ENCODE measurements at regions not wholly inside any gene's neighbourhood (a gene's known extent, or its start where the extent isn't known, plus 50 kb on each side); places are given as distances from the start of the nearest gene placed in this dataset.
"Not testable (repeated sequence)": the region's sequence is repeated elsewhere in the genome, so short reads cannot be mapped to it uniquely, and the experiment has no call there.

DNA sequence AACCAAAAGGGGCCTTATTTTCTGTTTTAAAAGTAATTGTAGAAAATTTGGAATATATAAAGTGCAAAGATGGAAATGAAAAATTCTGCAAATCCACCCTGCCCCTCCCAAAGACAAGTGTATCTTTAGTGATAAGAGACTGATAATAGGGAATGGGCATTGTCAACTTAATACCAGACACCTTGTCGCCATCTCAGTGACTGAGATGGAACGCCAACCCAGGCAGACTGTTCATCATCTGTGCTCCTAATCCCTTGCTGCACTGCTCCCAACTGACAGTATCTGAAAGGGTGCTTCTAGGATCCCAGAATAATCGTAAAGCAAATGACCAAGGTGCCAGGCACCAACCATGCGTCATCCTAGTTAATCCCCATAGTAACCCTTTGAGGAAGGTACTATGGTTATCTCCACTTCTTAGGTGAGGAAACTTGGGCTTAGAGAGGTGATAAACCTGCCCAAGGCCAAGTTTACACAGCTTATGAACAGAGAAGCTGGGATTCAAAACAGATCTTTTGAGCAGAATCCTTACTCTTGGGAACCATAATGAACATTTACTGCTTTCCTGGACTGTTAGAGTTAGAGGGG lies 583.7 kb downstream of the GATA3 start:
- DNase-seq: no peak

DNA sequence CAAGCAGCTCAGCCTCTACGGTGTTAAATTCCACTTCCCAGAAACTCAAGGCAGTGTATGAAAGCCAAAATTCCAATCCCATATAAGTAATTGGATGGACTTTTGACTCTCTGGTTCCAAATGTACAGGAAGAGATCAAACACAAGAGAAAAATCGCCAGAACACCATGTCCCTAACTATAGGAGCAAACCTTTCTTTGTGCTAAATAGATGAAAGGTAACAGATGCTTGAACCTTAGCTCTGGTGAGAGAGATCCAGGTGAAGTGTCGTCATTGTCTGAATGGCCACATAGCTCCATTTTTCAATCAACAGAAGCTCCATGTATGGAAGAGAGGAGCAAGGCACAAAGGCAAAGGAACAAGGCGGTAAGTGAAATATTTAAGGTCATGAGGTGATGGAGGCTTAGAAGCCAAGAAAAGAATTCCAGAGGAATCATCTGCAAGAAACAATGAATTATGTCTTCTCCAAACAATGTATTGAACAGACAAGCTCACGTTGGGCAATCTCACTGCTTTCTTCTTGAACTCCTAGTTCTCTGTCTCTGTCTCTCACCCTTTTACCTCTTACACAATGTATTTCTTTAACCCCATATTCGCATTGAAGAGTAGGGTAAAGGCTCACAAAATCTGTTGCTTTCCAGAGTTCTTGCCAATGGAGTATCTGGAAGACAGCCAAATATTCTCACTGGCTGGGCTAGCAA lies 585.1 kb downstream of the GATA3 start:
- DNase-seq: no peak

DNA sequence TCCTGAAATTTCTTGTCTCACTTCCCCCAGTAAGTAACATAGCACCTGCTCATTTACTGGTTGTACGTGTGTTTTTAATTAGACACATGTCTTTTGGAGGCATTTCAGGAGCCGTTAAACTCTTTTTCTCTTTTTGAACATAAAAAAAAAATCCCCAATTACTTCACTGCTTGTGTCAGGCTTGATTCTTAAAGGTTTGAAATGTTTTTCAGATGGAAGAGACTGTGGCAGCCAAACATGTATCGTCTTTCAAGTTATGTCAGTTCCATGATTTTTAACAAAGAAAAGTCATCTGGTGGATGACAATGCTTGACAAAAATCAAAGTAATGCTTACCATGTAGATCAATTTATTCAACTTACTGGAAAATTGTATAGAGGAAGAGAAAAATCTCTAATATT lies 585.8 kb downstream of the GATA3 start:
- no peak for DNase-seq

DNA sequence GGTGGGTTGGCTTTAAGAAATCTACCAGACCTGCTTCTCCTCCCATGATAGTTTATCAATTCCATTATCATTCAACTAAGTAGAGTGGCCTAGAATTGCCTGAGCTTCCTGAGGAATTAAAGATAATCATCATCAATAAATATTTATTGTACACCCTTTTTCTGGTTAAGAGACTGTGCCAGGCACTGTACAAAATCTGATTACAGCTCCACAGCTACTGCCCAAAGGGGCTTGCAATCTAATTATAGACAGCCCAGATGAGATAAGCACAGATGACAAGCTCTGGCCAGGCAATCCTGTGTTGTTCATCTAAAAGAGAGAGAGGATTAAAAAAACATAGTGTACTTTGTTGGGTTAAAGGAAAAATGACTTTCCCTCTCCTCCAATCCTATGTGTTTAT lies 586.4 kb downstream of the GATA3 start:
- no peak for DNase-seq

DNA sequence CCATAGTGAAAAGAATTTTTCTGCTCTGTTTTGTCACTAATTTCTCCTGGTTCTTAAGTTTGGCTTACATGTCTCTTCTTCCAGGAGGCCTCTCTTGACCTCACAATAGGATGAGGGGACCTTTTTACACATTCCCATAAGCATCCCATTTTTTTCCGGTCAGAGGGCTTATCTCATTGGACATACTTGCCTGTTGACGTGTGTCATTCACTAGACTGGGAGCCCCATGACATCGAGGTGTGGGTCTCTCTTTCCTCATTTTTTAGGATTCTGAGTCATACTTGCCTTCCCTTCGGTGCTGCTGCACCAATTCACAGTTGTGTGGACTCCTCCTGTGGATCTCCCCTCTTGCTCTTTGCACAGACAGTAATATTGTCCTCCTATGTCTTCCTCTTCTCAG lies 601.8 kb downstream of the GATA3 start:
- no peak for DNase-seq

DNA sequence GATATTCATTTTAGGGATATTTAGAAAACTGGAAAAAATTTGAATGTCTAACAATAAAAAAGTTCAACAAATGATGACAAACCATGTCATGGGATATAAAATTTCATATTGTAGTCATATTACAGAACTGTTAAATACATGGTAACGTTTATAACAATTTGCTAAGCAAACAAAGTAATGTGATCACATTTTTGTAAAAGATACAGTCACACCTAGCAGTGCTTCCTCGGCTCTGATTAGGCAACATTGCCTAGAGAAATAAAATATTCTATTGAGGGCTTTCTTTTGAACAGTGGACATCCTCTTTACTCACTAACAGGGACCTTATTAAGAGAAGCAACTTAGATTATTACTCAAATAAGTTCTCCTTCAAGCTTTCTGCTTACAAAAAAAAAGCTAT lies 605.5 kb downstream of the GATA3 start:
- DNase-seq: no peak

DNA sequence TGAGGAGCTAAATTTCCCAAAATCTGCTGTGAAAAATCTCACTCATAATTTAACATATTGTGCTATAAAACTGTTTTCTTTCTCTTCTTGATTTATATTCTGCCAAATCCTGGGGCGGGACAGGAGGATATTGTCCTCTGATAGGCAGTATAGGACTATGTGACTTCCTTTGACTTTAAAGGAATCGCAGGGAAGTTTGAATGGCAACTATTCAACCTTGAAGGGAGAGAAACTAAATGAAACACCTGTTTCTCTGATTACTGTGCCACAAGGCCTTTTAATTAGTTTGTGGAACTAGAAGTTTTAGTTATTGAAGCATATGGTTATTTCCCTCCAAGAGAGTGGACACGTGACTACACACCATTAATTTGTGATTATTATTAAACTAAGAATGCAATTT lies 607.4 kb downstream of the GATA3 start:
- no peak for DNase-seq

DNA sequence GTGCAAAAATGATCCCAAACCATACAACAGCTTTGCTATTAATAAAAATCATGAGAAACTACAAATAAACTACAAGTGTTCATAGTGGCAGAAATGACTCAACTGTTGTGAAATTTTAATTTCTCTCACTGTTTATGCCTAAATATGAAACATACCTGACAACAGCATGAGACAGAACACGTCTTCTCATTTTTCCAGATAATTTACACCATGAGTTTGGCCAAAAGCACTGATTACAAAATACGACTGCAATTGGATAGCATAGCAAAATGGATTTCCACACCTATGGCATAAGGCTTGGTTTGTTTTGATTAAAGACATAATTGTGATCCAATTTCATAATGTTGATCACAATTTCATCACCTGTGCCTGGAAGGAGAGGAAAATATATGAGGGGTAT lies 608.6 kb downstream of the GATA3 start:
- no peak for DNase-seq

DNA sequence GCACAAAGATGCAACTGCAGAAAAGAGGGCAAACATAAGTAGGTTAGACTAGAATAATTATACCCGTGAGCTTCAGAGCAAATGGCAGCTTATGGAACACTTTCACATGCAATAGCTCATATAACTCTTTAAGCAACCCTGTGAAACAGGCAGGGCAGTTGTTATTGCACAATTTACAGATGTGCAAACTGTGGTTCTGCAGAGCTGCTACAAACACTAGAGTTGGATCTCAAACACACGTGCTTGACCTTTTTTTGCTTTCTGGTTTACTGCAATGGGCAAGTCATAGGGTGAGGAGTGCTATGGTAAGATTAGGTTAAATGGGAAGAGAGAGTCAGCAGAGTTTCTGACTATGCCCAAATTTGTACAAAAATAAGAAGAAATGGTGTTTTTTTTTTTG lies 610.8 kb downstream of the GATA3 start:
- DNase-seq: no peak

DNA sequence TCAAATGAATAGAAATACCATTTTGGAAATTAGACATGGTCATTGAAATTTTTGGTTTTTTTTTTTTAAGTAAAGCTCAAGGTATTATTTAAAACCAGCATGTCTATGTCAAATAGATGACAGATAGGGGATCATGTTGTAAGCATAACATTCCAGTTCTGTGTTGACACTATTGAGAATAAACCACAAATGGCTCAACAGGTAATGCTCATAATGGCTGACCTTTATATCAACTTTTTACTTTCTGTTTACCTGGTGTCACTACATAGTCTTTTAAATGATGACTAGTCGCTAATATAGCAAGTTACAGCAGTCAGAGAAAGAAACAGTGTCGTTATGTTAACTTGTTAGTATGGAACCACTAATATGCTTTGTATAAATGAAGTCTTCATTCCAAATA lies 616.0 kb downstream of the GATA3 start:
- DNase-seq: no peak

DNA sequence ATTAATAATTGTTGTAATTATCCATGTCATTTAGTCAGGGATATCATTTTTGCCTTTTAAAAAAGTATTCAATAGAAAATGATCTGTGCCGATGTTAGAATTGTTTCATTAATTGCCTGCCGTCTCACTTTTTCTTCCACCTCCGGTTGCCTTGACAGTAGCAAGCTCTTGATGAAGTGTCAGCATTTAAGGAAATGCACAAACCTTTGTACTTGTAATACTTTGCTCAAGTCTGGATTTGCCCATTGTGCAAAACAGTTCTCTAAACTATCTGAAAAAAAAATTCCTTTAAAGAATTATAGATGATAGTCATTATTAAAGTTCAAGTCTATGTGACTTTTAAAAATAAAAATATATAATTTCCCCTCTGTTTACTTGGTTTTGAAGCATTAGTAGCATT lies 619.7 kb downstream of the GATA3 start:
- DNase-seq: no peak

DNA sequence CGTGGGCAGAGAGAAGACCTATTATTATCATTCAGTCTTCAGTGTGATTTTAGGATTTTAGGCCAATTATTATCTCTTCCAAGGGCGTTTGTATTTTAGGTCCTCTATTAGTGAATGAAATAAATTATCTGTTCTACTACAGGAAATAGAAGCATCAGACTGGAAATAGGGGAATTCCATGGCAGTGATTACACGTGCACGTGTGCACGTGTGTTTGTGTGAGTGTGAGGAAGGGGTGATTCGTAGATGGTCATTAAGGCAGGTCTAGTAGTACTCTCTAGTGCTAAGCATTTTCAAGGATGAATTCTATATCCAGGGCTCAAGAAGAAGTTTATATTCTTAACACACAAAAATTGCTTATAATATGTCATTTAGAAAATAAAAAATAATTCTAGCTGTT lies 623.2 kb downstream of the GATA3 start:
- DNase-seq: no peak

DNA sequence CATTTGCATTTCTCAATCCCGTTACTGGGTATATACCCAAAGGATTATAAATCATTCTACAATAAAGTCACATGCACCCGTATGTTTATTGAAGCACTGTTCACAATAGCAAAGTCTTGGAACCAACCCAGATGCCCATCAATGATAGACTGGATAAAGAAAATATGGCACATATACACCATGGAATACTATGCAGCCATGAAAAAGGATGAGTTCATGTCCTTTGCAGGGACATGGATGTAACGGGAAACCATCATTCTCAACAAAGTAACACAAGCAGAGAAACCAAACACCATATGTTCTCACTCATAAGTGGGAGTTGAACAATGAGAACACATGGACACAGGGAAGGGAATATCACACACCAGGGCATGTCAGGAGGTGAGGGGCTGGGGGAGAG lies 630.4 kb downstream of the GATA3 start:
- DNase-seq: not testable (repeated sequence)

DNA sequence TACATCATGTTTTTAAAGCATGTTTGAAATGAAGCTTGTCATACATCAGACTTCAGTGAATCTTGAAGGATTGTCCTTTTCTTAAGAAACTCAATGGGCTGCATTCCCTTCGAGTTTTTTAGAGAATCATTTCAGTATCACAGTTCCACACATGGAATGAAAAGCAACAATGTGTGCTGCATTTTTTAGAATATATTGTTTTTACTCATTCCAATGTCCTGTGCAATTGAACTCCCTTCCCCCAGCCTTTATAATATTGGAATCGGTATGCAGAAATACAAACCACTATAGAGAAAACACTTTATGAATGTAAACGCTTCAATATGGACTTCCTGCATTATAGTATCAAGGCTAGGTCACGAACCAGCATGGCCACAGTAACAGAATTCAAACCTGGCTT lies 634.4 kb downstream of the GATA3 start:
- DNase-seq: no peak

DNA sequence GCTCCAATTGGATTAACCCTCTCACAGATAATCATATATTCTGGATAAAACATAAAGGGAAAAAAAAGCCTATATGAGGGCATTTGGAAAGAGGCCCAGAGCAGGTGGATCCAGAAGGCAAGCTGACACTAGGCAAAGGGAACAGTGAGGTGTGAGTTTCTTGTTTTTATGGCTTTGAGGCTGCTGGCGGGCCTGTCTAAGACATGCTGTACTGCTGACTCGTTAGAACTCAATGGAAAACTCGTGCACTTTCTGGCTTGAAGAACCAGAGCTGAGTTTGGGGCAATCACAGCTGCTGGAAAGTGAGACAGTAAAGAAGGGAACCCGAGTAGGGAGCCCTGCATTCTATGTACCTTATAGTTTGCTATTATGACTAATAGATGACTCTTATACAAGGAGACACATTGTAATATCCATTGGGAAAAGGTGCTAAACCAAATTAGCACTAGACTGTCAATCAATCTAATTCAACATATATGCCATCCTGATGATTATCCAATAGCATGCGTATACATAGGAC lies 637.1 kb downstream of the GATA3 start:
- no peak for DNase-seq

DNA sequence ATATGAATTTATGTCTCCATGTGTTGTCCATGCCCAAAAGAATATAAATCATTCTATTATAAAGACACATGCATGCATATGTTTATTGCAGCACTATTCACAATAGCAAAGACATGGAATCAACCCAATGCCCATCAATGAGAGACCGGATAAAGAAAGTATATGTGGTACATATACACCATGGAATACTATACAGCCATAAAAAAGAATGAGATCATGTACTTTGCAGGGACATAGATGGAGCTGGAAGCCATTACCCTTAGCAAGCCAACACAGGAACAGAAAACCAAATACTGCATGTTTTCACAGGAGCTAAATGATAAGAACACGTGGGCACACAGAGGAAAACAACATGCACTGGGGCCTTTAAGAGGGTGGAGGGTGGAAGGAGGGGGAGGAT lies 639.1 kb downstream of the GATA3 start:
- not testable (repeated sequence) for DNase-seq

DNA sequence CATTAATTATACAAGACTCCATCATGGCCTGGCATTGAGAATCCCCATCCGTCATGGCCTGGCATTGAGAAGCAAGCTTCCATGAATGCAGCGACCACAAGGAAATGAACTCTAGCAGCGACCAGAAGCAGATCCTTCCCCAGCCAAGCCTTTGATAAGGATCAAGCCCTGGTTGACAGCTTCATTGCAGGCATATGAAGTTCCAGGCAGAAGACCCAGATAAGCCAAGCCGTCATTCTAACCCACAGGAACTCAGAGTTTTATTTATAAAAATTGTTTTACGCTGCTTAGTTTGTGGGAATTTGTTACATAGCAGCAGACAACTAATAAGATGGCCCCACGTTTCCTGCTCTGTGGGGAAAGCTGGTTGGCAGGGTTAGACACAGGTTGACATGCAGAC lies 642.3 kb downstream of the GATA3 start:
- no peak for DNase-seq

DNA sequence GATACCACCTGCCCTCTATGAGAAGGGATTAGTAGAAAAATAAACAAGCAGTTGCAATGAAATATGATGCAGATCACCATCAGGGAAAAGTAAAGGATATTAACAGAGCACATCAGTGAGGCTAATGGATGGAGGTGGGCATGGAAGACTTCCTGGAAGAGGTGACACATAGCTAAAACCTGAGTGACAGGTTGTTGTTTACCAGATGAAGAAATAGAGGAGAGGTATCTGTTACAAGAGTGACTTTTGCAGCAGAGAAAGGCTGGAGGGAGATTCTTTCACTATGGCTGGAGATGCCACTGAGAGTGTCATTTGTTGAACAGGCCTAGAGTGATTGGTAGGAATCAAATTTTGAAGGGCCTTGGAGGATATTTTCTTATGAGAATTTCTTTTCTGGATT lies 646.2 kb downstream of the GATA3 start:
- DNase-seq: no peak

DNA sequence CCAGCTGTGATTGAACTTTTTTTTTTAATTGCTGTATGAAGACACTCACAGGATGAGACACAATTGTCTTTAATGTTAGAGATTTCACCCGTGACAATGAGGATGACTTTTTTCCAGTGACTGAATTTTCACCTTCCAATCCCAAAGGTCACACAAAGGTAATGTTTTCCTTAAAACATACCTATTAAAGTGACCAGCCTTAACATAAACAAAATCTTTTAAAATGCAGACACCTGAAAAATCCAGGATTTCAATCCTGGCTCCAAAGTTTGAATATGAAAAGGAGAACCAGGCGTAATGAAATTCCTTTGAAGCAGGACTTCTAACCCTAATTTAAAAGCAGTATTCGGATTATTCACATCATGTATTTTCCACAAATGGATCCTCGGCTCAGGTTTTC lies 647.7 kb downstream of the GATA3 start:
- DNase-seq: no peak

DNA sequence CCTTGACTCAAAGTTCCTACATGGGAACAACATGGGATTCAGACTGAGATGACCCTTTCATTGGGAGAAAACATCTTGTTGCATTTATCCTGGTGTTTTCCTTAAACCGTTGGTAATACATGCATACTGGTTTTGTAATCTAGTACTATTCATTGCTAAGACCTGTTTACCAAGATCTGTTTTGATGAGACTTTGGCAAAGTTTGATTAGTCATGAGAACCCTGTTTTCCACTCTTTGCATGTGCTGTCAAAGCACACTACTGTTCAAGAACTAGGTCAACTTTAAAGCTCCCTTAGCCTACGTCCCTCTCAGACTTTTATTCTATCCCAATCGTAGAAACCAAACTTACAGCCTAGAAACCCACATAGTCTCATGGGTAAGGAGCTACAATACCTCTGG lies 650.9 kb downstream of the GATA3 start:
- no peak for DNase-seq

DNA sequence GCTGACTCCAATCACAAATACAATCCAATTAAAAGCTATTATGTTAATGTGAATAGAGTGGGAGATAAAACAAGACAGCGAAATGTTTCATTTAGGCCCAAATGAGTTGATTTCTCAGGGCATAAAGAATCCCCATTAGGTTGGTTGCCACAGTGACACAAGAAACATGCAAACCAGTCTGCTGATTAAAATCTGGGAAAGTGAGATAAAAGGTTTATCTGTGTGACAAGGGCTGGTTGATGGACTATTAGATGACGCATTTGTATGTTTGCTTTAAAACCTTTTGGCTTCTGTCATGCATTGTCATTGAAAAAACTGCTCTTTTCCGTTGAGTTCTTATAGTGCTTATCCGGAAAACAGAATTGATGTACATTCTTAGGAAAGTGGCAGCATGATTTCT lies 658.2 kb downstream of the GATA3 start:
- DNase-seq: no peak

DNA sequence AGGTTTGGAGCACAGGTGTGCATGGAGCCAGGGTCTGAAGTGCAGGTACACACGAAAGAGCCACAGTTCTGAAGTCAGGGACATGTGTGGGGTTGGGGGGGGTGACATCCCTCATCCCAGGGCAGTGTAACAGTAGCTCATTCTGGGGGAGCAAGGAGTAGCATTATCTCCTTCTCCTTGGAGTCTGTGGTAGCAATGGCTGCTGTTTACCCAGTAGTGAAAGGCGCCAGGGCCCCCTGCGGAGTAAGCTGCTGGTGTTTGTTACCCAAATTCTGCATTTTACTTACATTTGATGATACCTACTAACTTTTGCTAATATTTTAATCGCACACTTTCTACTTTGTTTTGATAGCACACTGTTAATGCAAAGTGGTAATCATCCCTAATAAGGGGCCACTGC lies 665.5 kb downstream of the GATA3 start:
- DNase-seq: no peak

DNA sequence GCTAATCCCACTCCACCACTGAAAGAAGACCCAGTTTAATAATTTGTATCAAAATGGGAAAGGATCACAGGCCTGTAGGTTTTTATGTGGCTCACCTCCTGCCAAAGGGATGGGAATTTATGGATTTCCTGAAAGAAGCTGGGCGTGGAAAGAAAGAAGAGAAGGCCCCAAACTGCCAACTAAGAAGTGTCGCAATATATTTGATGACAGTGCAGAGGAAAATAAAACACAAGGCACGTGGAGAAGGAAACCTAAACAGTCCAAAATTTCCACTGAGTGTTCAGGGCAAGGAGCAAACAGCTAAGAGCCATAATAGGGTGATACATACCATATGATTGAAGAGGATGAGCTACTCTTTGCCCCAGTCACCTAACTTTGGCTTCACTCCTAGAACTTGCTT lies 667.2 kb downstream of the GATA3 start:
- no peak for DNase-seq

DNA sequence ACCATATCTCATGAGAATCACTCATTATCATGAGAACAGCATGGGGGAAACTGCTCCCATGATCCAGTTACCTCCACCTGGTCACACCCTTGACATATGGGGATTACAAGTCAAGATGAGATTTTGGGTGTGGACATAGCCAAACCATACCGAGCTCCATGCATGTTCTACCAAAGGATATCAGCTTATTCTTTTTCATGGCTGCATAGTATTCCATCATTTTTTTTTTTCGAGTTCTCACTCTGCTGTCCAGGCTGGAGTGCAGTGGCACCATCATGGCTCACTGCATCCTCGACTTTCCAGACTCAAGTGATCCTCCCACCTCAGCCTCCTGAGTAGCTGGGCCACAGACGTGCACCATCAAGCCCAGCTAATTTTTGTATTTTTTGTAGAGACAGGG lies 668.3 kb downstream of the GATA3 start:
- DNase-seq: no peak

DNA sequence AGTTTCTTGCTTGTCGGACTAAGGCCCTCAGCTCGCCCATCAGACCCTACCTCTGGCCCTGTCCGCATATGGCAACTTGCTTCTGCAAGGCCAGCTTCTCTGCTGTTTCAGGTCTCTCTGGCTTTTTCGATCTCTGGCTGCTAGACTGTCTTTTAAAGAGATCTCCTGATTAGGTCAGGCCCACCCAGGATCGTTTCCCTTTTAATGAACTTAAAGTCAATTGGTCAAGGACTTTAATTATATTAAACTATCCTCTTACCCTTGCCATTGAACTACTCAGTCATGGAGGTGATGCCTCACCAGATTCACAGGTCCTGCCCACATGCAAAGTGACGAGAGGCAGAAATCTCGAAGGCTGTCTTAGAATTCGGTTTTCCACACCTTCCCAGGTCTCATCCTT lies 670.9 kb downstream of the GATA3 start:
- no peak for DNase-seq

All from COR-L47 (cell line).